ENCODE measurements at regions not wholly inside any gene's neighbourhood (a gene's known extent, or its start where the extent isn't known, plus 50 kb on each side); places are given as distances from the start of the nearest gene placed in this dataset.
"Not testable (repeated sequence)": the region's sequence is repeated elsewhere in the genome, so short reads cannot be mapped to it uniquely, and the experiment has no call there.

GRCh38 chr1:222004784-222005183 is 262.9 kb upstream of the DUSP10 start:
- no peak overlapping the region for H3K4me3 ChIP-seq (ENCODE audit: low read depth in 1 of 2, low read length in 2 of 2)
- H3K36me3 ChIP-seq (ENCODE audit: control insufficient read depth in 1 of 2, insufficient read depth in 2 of 2, low read length in 2 of 2): no peaks in the 10 kb centered on the region
- no peak overlapping the region for H3K27ac ChIP-seq (ENCODE audit: low read length)
- no peaks in the 10 kb centered on the region for H3K9me3 ChIP-seq (ENCODE audit: control insufficient read depth in 1 of 2, low read length in 2 of 2)
- no peaks in the 10 kb centered on the region for H3K27me3 ChIP-seq (ENCODE audit: low read depth, low read length)
- peaks cover 0 to 4% of the 10 kb centered on the region in 2 donors for H3K4me1 ChIP-seq (ENCODE audit: control insufficient read depth in 1 of 2, insufficient read depth in 2 of 2, low read length in 2 of 2)

DNA sequence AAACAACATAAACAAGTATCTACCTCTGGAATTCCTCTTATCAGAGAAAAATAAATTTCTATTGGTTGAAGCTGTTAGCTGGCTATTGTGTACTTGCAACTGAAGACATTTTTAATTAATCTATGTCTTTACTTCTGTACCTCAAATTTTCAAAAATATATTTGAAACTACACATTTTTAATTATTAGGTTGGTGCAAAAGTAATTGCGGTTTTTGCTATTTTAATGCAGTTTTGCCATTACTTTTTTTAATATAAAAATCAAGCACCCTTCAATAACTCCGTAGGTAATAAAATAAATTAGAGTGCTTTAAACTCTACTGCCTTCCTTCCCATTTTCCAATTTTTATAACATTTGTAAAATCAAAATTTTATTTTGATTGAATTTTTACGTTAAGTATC is 262.1 kb upstream of the DUSP10 start:
- Histone ChIP-seq H3K4me1 (ENCODE audit: control insufficient read depth in 1 of 2, insufficient read depth in 2 of 2, low read length in 2 of 2) (peaks cover 0 to 2% of the 10 kb centered on the region in 2 donors), H3K4me3 (ENCODE audit: low read depth in 1 of 2, low read length in 2 of 2) (no peak overlapping the region), H3K27me3 (ENCODE audit: low read depth, low read length) (no peaks in the 10 kb centered on the region), H3K9me3 (ENCODE audit: control insufficient read depth in 1 of 2, low read length in 2 of 2) (no peaks in the 10 kb centered on the region), H3K36me3 (ENCODE audit: control insufficient read depth in 1 of 2, insufficient read depth in 2 of 2, low read length in 2 of 2) (no peaks in the 10 kb centered on the region), H3K27ac (ENCODE audit: low read length) (no peak overlapping the region)

GRCh38 chr1:222002503-222002902 is 260.6 kb upstream of the DUSP10 start:
- Histone ChIP-seq H3K4me3 (ENCODE audit: low read depth in 1 of 2, low read length in 2 of 2) (no peak overlapping the region), H3K27ac (ENCODE audit: low read length) (no peak overlapping the region), H3K4me1 (ENCODE audit: control insufficient read depth in 1 of 2, insufficient read depth in 2 of 2, low read length in 2 of 2) (no peaks in the 10 kb centered on the region), H3K9me3 (ENCODE audit: control insufficient read depth in 1 of 2, low read length in 2 of 2) (no peaks in the 10 kb centered on the region), H3K27me3 (ENCODE audit: low read depth, low read length) (no peaks in the 10 kb centered on the region), H3K36me3 (ENCODE audit: control insufficient read depth in 1 of 2, insufficient read depth in 2 of 2, low read length in 2 of 2) (no peaks in the 10 kb centered on the region)

DNA sequence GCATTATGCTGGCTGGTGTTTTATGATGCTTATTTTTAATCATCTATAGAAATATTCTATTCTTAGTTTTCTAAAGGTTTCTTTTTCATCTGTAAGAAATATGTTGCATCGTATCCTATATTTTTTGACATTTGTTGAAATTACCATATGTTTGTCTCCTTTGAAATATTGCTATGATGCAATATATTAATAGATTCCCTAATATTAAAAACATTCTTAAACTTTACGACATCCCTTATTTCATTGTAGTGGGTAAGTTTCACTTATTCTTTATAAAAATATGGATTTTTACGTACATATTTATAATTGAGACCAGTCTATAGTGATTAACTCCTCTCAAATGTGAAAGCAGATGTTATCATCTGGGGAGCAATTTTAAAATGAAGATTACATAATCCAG is 258.2 kb upstream of the DUSP10 start:
- Histone ChIP-seq H3K4me3 (ENCODE audit: low read depth in 1 of 2, low read length in 2 of 2) (no peak overlapping the region), H3K9me3 (ENCODE audit: control insufficient read depth in 1 of 2, low read length in 2 of 2) (no peaks in the 10 kb centered on the region), H3K36me3 (ENCODE audit: control insufficient read depth in 1 of 2, insufficient read depth in 2 of 2, low read length in 2 of 2) (no peaks in the 10 kb centered on the region), H3K4me1 (ENCODE audit: control insufficient read depth in 1 of 2, insufficient read depth in 2 of 2, low read length in 2 of 2) (no peaks in the 10 kb centered on the region), H3K27ac (ENCODE audit: low read length) (no peak overlapping the region), H3K27me3 (ENCODE audit: low read depth, low read length) (no peaks in the 10 kb centered on the region)

GRCh38 chr1:221998781-221999180 is 256.9 kb upstream of the DUSP10 start:
- H3K36me3 ChIP-seq (ENCODE audit: control insufficient read depth in 1 of 2, insufficient read depth in 2 of 2, low read length in 2 of 2): peaks cover 0 to 5% of the 10 kb centered on the region in 2 donors

GRCh38 chr1:221998186-221998612 is 256.3 kb upstream of the DUSP10 start:
- H3K4me1 ChIP-seq (ENCODE audit: control insufficient read depth in 1 of 2, insufficient read depth in 2 of 2, low read length in 2 of 2): no peaks in the 10 kb centered on the region
- no peak overlapping the region for H3K4me3 ChIP-seq (ENCODE audit: low read depth in 1 of 2, low read length in 2 of 2)
- no peaks in the 10 kb centered on the region for H3K27me3 ChIP-seq (ENCODE audit: low read depth, low read length)
- H3K9me3 ChIP-seq (ENCODE audit: control insufficient read depth in 1 of 2, low read length in 2 of 2): no peaks in the 10 kb centered on the region
- peaks cover 0 to 5% of the 10 kb centered on the region in 2 donors for H3K36me3 ChIP-seq (ENCODE audit: control insufficient read depth in 1 of 2, insufficient read depth in 2 of 2, low read length in 2 of 2)
- no peak overlapping the region for H3K27ac ChIP-seq (ENCODE audit: low read length)

More at GRCh38 chr1:221998781-221999180, 256.9 kb upstream of the DUSP10 start:
- Histone ChIP-seq H3K27me3 (ENCODE audit: low read depth, low read length) (no peaks in the 10 kb centered on the region), H3K4me3 (ENCODE audit: low read depth in 1 of 2, low read length in 2 of 2) (no peak overlapping the region), H3K27ac (ENCODE audit: low read length) (no peak overlapping the region), H3K9me3 (ENCODE audit: control insufficient read depth in 1 of 2, low read length in 2 of 2) (no peaks in the 10 kb centered on the region), H3K4me1 (ENCODE audit: control insufficient read depth in 1 of 2, insufficient read depth in 2 of 2, low read length in 2 of 2) (no peaks in the 10 kb centered on the region)

- H3K4me3 ChIP-seq (ENCODE audit: low read depth in 1 of 2, low read length in 2 of 2); H3K4me1 ChIP-seq (ENCODE audit: control insufficient read depth in 1 of 2, insufficient read depth in 2 of 2, low read length in 2 of 2); H3K36me3 ChIP-seq (ENCODE audit: control insufficient read depth in 1 of 2, insufficient read depth in 2 of 2, low read length in 2 of 2); H3K27me3 ChIP-seq (ENCODE audit: low read depth, low read length); H3K9me3 ChIP-seq (ENCODE audit: control insufficient read depth in 1 of 2, low read length in 2 of 2); H3K27ac ChIP-seq (ENCODE audit: low read length): not testable (repeated sequence)
Observed at GRCh38 chr1:221997012-221997411, 255.1 kb upstream of the DUSP10 start.

GRCh38 chr1:221994939-221995338 is 253.1 kb upstream of the DUSP10 start:
- Histone ChIP-seq H3K9me3 (ENCODE audit: control insufficient read depth in 1 of 2, low read length in 2 of 2) (no peaks in the 10 kb centered on the region), H3K4me1 (ENCODE audit: control insufficient read depth in 1 of 2, insufficient read depth in 2 of 2, low read length in 2 of 2) (no peaks in the 10 kb centered on the region), H3K27me3 (ENCODE audit: low read depth, low read length) (no peaks in the 10 kb centered on the region), H3K36me3 (ENCODE audit: control insufficient read depth in 1 of 2, insufficient read depth in 2 of 2, low read length in 2 of 2) (peaks cover 0 to 5% of the 10 kb centered on the region in 2 donors), H3K4me3 (ENCODE audit: low read depth in 1 of 2, low read length in 2 of 2) (no peak overlapping the region), H3K27ac (ENCODE audit: low read length) (no peak overlapping the region)

GRCh38 chr1:221994274-221994698 is 252.4 kb upstream of the DUSP10 start:
- no peak overlapping the region for H3K27ac ChIP-seq (ENCODE audit: low read length)
- no peaks in the 10 kb centered on the region for H3K27me3 ChIP-seq (ENCODE audit: low read depth, low read length)
- no peaks in the 10 kb centered on the region for H3K4me1 ChIP-seq (ENCODE audit: control insufficient read depth in 1 of 2, insufficient read depth in 2 of 2, low read length in 2 of 2)
- H3K4me3 ChIP-seq (ENCODE audit: low read depth in 1 of 2, low read length in 2 of 2): no peak overlapping the region
- H3K9me3 ChIP-seq (ENCODE audit: control insufficient read depth in 1 of 2, low read length in 2 of 2): no peaks in the 10 kb centered on the region
- H3K36me3 ChIP-seq (ENCODE audit: control insufficient read depth in 1 of 2, insufficient read depth in 2 of 2, low read length in 2 of 2): peaks cover 0 to 5% of the 10 kb centered on the region in 2 donors

DNA sequence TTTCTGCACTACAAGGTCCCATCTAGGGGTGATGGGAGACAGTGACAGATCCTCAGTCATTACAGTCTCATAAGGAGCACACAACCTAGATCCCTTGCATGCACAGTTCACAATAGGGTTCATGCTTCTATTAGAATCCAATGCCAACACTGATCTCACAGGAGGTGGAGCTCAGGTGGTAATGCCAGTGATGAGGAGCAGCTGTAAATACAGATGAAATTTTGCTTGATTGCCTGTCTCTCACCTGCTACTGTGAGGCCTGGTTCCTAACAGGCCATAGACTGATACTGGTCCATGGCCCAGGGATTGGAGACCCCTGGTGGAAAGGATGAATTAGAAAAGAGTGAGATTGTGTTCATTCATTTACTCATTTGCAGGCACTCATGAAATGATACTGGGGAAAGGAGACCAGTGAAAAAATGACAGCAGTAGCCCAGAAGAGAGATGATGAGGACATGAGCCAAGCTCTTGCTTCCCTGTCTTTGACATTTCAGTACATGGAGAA is 251.6 kb upstream of the DUSP10 start:
- Histone ChIP-seq H3K9me3 (ENCODE audit: control insufficient read depth in 1 of 2, low read length in 2 of 2) (no peaks in the 10 kb centered on the region), H3K27me3 (ENCODE audit: low read depth, low read length) (no peaks in the 10 kb centered on the region), H3K36me3 (ENCODE audit: control insufficient read depth in 1 of 2, insufficient read depth in 2 of 2, low read length in 2 of 2) (peaks cover 0 to 5% of the 10 kb centered on the region in 2 donors), H3K4me1 (ENCODE audit: control insufficient read depth in 1 of 2, insufficient read depth in 2 of 2, low read length in 2 of 2) (no peaks in the 10 kb centered on the region), H3K27ac (ENCODE audit: low read length) (no peak overlapping the region), H3K4me3 (ENCODE audit: low read depth in 1 of 2, low read length in 2 of 2) (no peak overlapping the region)

DNA sequence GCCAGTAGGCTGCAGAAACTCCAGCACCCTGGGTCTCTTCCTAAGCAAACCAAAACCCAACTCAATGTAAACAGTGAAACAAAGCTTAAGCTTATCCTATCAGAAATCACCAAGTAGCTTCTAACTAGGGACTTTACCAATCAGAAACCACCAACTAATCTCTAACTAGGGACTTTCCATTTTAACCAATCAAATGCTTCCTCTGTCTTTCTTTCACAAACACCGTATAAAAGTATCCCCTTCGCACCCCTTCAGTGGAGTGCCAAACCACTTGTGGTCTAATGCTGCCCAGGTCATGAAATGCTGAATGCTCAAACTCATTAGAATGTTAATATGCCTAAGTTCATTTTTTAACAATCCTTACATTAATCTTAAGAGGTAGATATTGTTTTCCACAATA is 250.5 kb upstream of the DUSP10 start:
- Histone ChIP-seq H3K4me1 (ENCODE audit: control insufficient read depth in 1 of 2, insufficient read depth in 2 of 2, low read length in 2 of 2) (no peaks in the 10 kb centered on the region), H3K9me3 (ENCODE audit: control insufficient read depth in 1 of 2, low read length in 2 of 2) (no peaks in the 10 kb centered on the region), H3K27ac (ENCODE audit: low read length) (no peak overlapping the region), H3K4me3 (ENCODE audit: low read depth in 1 of 2, low read length in 2 of 2) (no peak overlapping the region), H3K27me3 (ENCODE audit: low read depth, low read length) (no peaks in the 10 kb centered on the region), H3K36me3 (ENCODE audit: control insufficient read depth in 1 of 2, insufficient read depth in 2 of 2, low read length in 2 of 2) (peaks cover 0 to 5% of the 10 kb centered on the region in 2 donors)

DNA sequence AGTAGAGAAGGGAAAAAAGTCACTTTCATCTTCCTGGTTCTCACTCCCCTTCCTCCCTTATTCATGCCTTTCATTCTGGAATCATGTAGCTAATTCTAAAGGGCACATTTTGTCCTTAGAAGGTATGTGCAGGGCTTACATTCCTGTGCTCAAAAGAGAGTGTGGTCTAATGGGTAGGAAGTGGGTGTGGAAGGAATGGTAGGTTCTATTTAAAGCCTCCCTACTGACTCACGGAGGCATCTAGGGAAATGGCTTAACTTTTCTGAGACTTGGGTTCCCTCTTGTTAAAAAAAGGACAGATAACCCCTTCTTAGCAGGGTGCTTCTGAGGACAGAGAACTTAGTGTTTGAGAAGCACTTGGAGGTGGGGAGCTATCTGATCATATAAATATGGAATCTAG is 249.3 kb upstream of the DUSP10 start:
- peaks cover 0 to 5% of the 10 kb centered on the region in 2 donors for H3K36me3 ChIP-seq (ENCODE audit: control insufficient read depth in 1 of 2, insufficient read depth in 2 of 2, low read length in 2 of 2)
- no peaks in the 10 kb centered on the region for H3K9me3 ChIP-seq (ENCODE audit: control insufficient read depth in 1 of 2, low read length in 2 of 2)
- no peak overlapping the region for H3K4me3 ChIP-seq (ENCODE audit: low read depth in 1 of 2, low read length in 2 of 2)
- no peaks in the 10 kb centered on the region for H3K27me3 ChIP-seq (ENCODE audit: low read depth, low read length)
- no peak overlapping the region for H3K27ac ChIP-seq (ENCODE audit: low read length)
- H3K4me1 ChIP-seq (ENCODE audit: control insufficient read depth in 1 of 2, insufficient read depth in 2 of 2, low read length in 2 of 2): no peaks in the 10 kb centered on the region
